ENCODE measurements at regions not wholly inside any gene's neighbourhood (a gene's known extent, or its start where the extent isn't known, plus 50 kb on each side); places are given as distances from the start of the nearest gene placed in this dataset.

DNA sequence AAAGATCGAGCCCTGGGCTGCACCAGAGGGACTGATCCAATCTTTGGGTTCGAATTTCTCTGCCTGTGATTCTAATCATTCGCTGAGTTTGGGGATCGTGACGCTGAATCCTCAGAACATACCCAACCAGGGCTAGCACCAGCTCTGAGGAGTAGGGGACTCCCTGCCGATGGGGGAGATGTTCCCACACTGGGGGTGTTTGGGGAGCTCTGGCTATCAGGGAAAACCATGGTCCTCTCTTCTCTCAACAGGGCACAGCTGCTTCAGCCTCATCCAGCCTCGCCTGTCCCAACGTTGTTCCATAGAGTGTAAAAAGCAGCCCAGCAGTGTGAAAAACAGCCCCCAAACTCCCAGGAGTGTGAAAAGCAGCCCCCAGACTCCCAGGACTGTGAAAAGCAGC is 136.6 kb downstream of the ANKRD60 start:
- TF ChIP-seq, protein P1, sequence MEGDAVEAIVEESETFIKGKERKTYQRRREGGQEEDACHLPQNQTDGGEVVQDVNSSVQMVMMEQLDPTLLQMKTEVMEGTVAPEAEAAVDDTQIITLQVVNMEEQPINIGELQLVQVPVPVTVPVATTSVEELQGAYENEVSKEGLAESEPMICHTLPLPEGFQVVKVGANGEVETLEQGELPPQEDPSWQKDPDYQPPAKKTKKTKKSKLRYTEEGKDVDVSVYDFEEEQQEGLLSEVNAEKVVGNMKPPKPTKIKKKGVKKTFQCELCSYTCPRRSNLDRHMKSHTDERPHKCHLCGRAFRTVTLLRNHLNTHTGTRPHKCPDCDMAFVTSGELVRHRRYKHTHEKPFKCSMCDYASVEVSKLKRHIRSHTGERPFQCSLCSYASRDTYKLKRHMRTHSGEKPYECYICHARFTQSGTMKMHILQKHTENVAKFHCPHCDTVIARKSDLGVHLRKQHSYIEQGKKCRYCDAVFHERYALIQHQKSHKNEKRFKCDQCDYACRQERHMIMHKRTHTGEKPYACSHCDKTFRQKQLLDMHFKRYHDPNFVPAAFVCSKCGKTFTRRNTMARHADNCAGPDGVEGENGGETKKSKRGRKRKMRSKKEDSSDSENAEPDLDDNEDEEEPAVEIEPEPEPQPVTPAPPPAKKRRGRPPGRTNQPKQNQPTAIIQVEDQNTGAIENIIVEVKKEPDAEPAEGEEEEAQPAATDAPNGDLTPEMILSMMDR (conservative IDR thresholded peaks at IDR 0.05; ENCODE audit: low read depth, low read length) = no peak
- TF ChIP-seq EZH2 (IDR thresholded peaks at IDR 0.05; ENCODE audit: borderline replicate concordance, low read depth, low read length, poor library complexity, severe bottlenecking) = no peak
